Neural progenitor cell (in vitro differentiated cells): ENCODE measurements at regions not wholly inside any gene's neighbourhood (a gene's known extent, or its start where the extent isn't known, plus 50 kb on each side); places are given as distances from the start of the nearest gene placed in this dataset.

Experiments
- EZH2 ChIP-seq: fragments of 200-600 bp; sonication (generic); IDR thresholded peaks from 2 replicates; pipeline ENCODE4 v1.6.1; 2017; ENCODE audit warnings: antibody characterized with exemption, mild to moderate bottlenecking, moderate library complexity
- TF ChIP-seq, protein P1 (sequence below): fragments of 200-600 bp; sonication (generic); IDR thresholded peaks from 2 replicates; pipeline ENCODE4 v1.5.1; 2017; ENCODE audit warnings: antibody characterized with exemption, mild to moderate bottlenecking

DNA sequence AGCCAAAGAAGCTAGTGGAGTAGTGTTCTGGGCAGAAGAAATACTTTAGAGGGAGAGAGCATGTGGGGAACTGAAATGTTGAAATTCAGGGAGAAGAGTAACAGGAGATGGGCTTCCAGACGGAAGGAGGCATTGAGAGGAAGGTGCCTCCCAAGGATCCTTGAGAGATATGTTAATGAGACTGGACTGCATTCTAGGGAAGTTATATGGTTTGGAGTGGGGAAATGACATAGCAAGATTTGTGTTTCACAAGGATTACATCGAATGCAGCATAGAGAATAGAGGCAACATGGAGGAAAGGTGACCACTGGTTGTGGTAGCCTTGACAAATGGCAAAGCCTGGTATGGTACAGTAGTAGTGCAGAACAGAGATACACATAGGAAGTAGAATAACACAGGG is 160.5 kb upstream of the HMCN1 start:
- TF ChIP-seq EZH2, result no peak
- TF ChIP-seq, protein P1, sequence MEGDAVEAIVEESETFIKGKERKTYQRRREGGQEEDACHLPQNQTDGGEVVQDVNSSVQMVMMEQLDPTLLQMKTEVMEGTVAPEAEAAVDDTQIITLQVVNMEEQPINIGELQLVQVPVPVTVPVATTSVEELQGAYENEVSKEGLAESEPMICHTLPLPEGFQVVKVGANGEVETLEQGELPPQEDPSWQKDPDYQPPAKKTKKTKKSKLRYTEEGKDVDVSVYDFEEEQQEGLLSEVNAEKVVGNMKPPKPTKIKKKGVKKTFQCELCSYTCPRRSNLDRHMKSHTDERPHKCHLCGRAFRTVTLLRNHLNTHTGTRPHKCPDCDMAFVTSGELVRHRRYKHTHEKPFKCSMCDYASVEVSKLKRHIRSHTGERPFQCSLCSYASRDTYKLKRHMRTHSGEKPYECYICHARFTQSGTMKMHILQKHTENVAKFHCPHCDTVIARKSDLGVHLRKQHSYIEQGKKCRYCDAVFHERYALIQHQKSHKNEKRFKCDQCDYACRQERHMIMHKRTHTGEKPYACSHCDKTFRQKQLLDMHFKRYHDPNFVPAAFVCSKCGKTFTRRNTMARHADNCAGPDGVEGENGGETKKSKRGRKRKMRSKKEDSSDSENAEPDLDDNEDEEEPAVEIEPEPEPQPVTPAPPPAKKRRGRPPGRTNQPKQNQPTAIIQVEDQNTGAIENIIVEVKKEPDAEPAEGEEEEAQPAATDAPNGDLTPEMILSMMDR, result no peak
